NCI-H2196 treated with DMSO at 0.1 percent for 48 hours (cell line): ENCODE measurements at regions not wholly inside any gene's neighbourhood (a gene's known extent, or its start where the extent isn't known, plus 50 kb on each side); places are given as distances from the start of the nearest gene placed in this dataset.
"Not testable (repeated sequence)": the region's sequence is repeated elsewhere in the genome, so short reads cannot be mapped to it uniquely, and the experiment has no call there.

Experiments
- DNase-seq: peaks from one replicate; lab custom pipeline; 2025; ENCODE audit not compliant: unreplicated experiment; lab: John Stamatoyannopoulos, UW

GRCh38 chr16:26708428-26708827, 358.3 kb upstream of the C16orf82 start:
- no peak for DNase-seq

GRCh38 chr16:26709175-26709574, 357.6 kb upstream of the C16orf82 start:
- no peak for DNase-seq

GRCh38 chr16:26709754-26710153, 357.0 kb upstream of the C16orf82 start:
- no peak for DNase-seq

GRCh38 chr16:26710450-26710849, 356.3 kb upstream of the C16orf82 start:
- no peak for DNase-seq

GRCh38 chr16:26712876-26713275, 353.9 kb upstream of the C16orf82 start:
- DNase-seq, result no peak

- no peak for DNase-seq
These were observed 350.8 kb upstream of the C16orf82 start for GRCh38 chr16:26715969-26716368.

GRCh38 chr16:26717826-26718225, 348.9 kb upstream of the C16orf82 start:
- DNase-seq, result no peak

GRCh38 chr16:26721290-26721689, 345.4 kb upstream of the C16orf82 start:
- DNase-seq, result no peak

- not testable (repeated sequence) for DNase-seq
These were observed 344.8 kb upstream of the C16orf82 start for GRCh38 chr16:26721957-26722356.

- no peak for DNase-seq
These were observed 342.5 kb upstream of the C16orf82 start for GRCh38 chr16:26724189-26724588.

- no peak for DNase-seq
These were observed 338.9 kb upstream of the C16orf82 start for GRCh38 chr16:26727848-26728247.

- DNase-seq, result no peak
These were observed 336.7 kb upstream of the C16orf82 start for GRCh38 chr16:26729951-26730541.

GRCh38 chr16:26731729-26732128, 335.0 kb upstream of the C16orf82 start:
- DNase-seq, result no peak

- DNase-seq, result no peak
These were observed 333.0 kb upstream of the C16orf82 start for GRCh38 chr16:26733710-26734109.

GRCh38 chr16:26735521-26735920, 331.2 kb upstream of the C16orf82 start:
- no peak for DNase-seq

- DNase-seq, result no peak
These were observed 330.6 kb upstream of the C16orf82 start for GRCh38 chr16:26736084-26736483.

GRCh38 chr16:26740771-26741170, 326.0 kb upstream of the C16orf82 start:
- no peak for DNase-seq

- DNase-seq, result no peak
These were observed 324.7 kb upstream of the C16orf82 start for GRCh38 chr16:26742040-26742439.

- no peak for DNase-seq
These were observed 322.3 kb upstream of the C16orf82 start for GRCh38 chr16:26744430-26744829.

- DNase-seq, result no peak
These were observed 319.0 kb upstream of the C16orf82 start for GRCh38 chr16:26747760-26748159.

- DNase-seq, result no peak
These were observed 317.7 kb upstream of the C16orf82 start for GRCh38 chr16:26749072-26749471.

GRCh38 chr16:26752166-26752565, 314.6 kb upstream of the C16orf82 start:
- DNase-seq, result no peak

- DNase-seq, result no peak
These were observed 310.1 kb upstream of the C16orf82 start for GRCh38 chr16:26756633-26757032.
